ENCODE measurements at regions not wholly inside any gene's neighbourhood (a gene's known extent, or its start where the extent isn't known, plus 50 kb on each side); places are given as distances from the start of the nearest gene placed in this dataset.

- no peak for DNase-seq (ENCODE audit: extremely low read depth, low read depth)
- H3K4me3 ChIP-seq (replicated peaks; ENCODE audit: low read depth, low read length) = no peak overlapping the region
- no peak for TF ChIP-seq CTCF (IDR thresholded peaks at IDR 0.05; ENCODE audit: low read depth, low read length, missing control alignments)
These were observed 641.5 kb downstream of the PLPP3 start for GRCh38 chr1:55937840-55938375.

- H3K4me3 ChIP-seq (replicated peaks; ENCODE audit: low read depth, low read length) = no peak overlapping the region
- no peak for DNase-seq (ENCODE audit: extremely low read depth, low read depth)
- TF ChIP-seq CTCF (IDR thresholded peaks at IDR 0.05; ENCODE audit: low read depth, low read length, missing control alignments) = no peak
These were observed 644.1 kb downstream of the PLPP3 start for GRCh38 chr1:55935236-55935635.

- H3K4me3 ChIP-seq (replicated peaks; ENCODE audit: low read depth, low read length) = no peak overlapping the region
- DNase-seq (ENCODE audit: extremely low read depth, low read depth) = no peak
- no peak for TF ChIP-seq CTCF (IDR thresholded peaks at IDR 0.05; ENCODE audit: low read depth, low read length, missing control alignments)
These were observed 647.0 kb downstream of the PLPP3 start for GRCh38 chr1:55932402-55932801.

GRCh38 chr1:55931081-55931940 is 648.1 kb downstream of the PLPP3 start:
- no peak overlapping the region for H3K4me3 ChIP-seq (replicated peaks; ENCODE audit: low read depth, low read length)
- no peak for TF ChIP-seq CTCF (IDR thresholded peaks at IDR 0.05; ENCODE audit: low read depth, low read length, missing control alignments)
- no peak for DNase-seq (ENCODE audit: extremely low read depth, low read depth)

- no peak for DNase-seq (ENCODE audit: extremely low read depth, low read depth)
- H3K4me3 ChIP-seq (replicated peaks; ENCODE audit: low read depth, low read length) = no peak overlapping the region
- no peak for TF ChIP-seq CTCF (IDR thresholded peaks at IDR 0.05; ENCODE audit: low read depth, low read length, missing control alignments)
These were observed 649.7 kb downstream of the PLPP3 start for GRCh38 chr1:55929652-55930051.

- no peak for DNase-seq (ENCODE audit: extremely low read depth, low read depth)
- H3K4me3 ChIP-seq (replicated peaks; ENCODE audit: low read depth, low read length) = no peak overlapping the region
- TF ChIP-seq CTCF (IDR thresholded peaks at IDR 0.05; ENCODE audit: low read depth, low read length, missing control alignments) = no peak
These were observed 650.8 kb downstream of the PLPP3 start for GRCh38 chr1:55928576-55928975.

All from HFF-Myc (cell line).